ENCODE measurements at regions not wholly inside any gene's neighbourhood (a gene's known extent, or its start where the extent isn't known, plus 50 kb on each side); places are given as distances from the start of the nearest gene placed in this dataset.

- no peak for DNase-seq
These were observed 51.0 kb upstream of the STT3B start for GRCh38 chr3:31481697-31482096.

GRCh38 chr3:31482493-31483200, 50.1 kb upstream of the STT3B start:
- DNase-seq = no peak

All from NCI-H510A (cell line).